WTC11 (cell line): ENCODE measurements at regions not wholly inside any gene's neighbourhood (a gene's known extent, or its start where the extent isn't known, plus 50 kb on each side); places are given as distances from the start of the nearest gene placed in this dataset.

Experiments used
- CBFB ChIP-seq: sonication (generic); formaldehyde crosslinking; IDR thresholded peaks from 2 replicates; pipeline ENCODE4 v1.8.1; 2022; ENCODE audit warnings: mild to moderate bottlenecking, low read depth, missing genetic modification reagents
- CTCF ChIP-seq: fragments of 200-600 bp; IDR thresholded peaks from 2 replicates; pipeline ENCODE4 v1.8.0; 2022; ENCODE audit warnings: antibody characterized with exemption
- MXD4 ChIP-seq: fragments of 250-450 bp; sonication (Bioruptor Pico); IDR thresholded peaks from 2 replicates; pipeline ENCODE4 v1.8.0; 2021; ENCODE audit warnings: mild to moderate bottlenecking, moderate library complexity, borderline replicate concordance
- ZBTB21 ChIP-seq: sonication (generic); formaldehyde crosslinking; IDR thresholded peaks from 2 replicates; pipeline ENCODE4 v1.8.1; 2023; ENCODE audit warnings: mild to moderate bottlenecking, missing genetic modification reagents, borderline replicate concordance
- TF ChIP-seq, protein P1 (sequence below): sonication (generic); formaldehyde crosslinking; IDR thresholded peaks from 2 replicates; pipeline ENCODE4 v1.8.0; 2022; ENCODE audit warnings: mild to moderate bottlenecking, missing genetic modification reagents

GRCh38 chr15:25937796-25938195 lies 74.7 kb upstream of the ATP10A start:
- TF ChIP-seq CTCF (no peak), MXD4 (CRISPR knock-in tag) (no peak), ZBTB21 (CRISPR knock-in tag) (no peak), CBFB (CRISPR knock-in tag) (no peak)
- TF ChIP-seq, protein P1, sequence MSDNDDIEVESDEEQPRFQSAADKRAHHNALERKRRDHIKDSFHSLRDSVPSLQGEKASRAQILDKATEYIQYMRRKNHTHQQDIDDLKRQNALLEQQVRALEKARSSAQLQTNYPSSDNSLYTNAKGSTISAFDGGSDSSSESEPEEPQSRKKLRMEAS (CRISPR knock-in tag): no peak
